ENCODE measurements at regions not wholly inside any gene's neighbourhood (a gene's known extent, or its start where the extent isn't known, plus 50 kb on each side); places are given as distances from the start of the nearest gene placed in this dataset.
"Not testable (repeated sequence)": the region's sequence is repeated elsewhere in the genome, so short reads cannot be mapped to it uniquely, and the experiment has no call there.

- no peak for DNase-seq
Measured at GRCh38 chr9:99635032-99635431, 186.7 kb upstream of the NR4A3 start.

GRCh38 chr9:99637641-99638040 is 184.0 kb upstream of the NR4A3 start:
- DNase-seq, result no peak

GRCh38 chr9:99638971-99639370 is 182.7 kb upstream of the NR4A3 start:
- DNase-seq, result no peak

- no peak for DNase-seq
Measured at GRCh38 chr9:99647604-99648003, 174.1 kb upstream of the NR4A3 start.

GRCh38 chr9:99650187-99650874 is 171.4 kb upstream of the NR4A3 start:
- DNase-seq, result no peak

- DNase-seq, result no peak
Measured at GRCh38 chr9:99660191-99660636, 161.5 kb upstream of the NR4A3 start.

- no peak for DNase-seq
Measured at GRCh38 chr9:99663297-99663696, 158.4 kb upstream of the NR4A3 start.

GRCh38 chr9:99663856-99664255 is 157.8 kb upstream of the NR4A3 start:
- DNase-seq, result no peak

- no peak for DNase-seq
Measured at GRCh38 chr9:99666571-99666970, 155.1 kb upstream of the NR4A3 start.

- DNase-seq, result not testable (repeated sequence)
Measured at GRCh38 chr9:99670886-99671285, 150.8 kb upstream of the NR4A3 start.

GRCh38 chr9:99677281-99677680 is 144.4 kb upstream of the NR4A3 start:
- no peak for DNase-seq

GRCh38 chr9:99678566-99678965 is 143.1 kb upstream of the NR4A3 start:
- DNase-seq, result no peak

GRCh38 chr9:99680191-99680590 is 141.5 kb upstream of the NR4A3 start:
- DNase-seq, result no peak

GRCh38 chr9:99681113-99681512 is 140.6 kb upstream of the NR4A3 start:
- DNase-seq, result no peak

GRCh38 chr9:99682378-99682777 is 139.3 kb upstream of the NR4A3 start:
- no peak for DNase-seq

GRCh38 chr9:99682870-99683269 is 138.8 kb upstream of the NR4A3 start:
- DNase-seq, result no peak

GRCh38 chr9:99690573-99690972 is 131.1 kb upstream of the NR4A3 start:
- DNase-seq, result no peak

GRCh38 chr9:99693888-99694287 is 127.8 kb upstream of the NR4A3 start:
- no peak for DNase-seq

GRCh38 chr9:99694393-99694792 is 127.3 kb upstream of the NR4A3 start:
- DNase-seq, result no peak

GRCh38 chr9:99699396-99699795 is 122.3 kb upstream of the NR4A3 start:
- DNase-seq, result no peak

- no peak for DNase-seq
Measured at GRCh38 chr9:99712214-99712613, 109.5 kb upstream of the NR4A3 start.

- DNase-seq, result no peak
Measured at GRCh38 chr9:99713838-99714306, 107.8 kb upstream of the NR4A3 start.

GRCh38 chr9:99718631-99719030 is 103.1 kb upstream of the NR4A3 start:
- DNase-seq, result no peak

- no peak for DNase-seq
Measured at GRCh38 chr9:99720455-99721050, 101.1 kb upstream of the NR4A3 start.

- no peak for DNase-seq
Measured at GRCh38 chr9:99721898-99722297, 99.8 kb upstream of the NR4A3 start.
